Lung (tissue), 11 donors: ENCODE measurements at regions not wholly inside any gene's neighbourhood (a gene's known extent, or its start where the extent isn't known, plus 50 kb on each side); places are given as distances from the start of the nearest gene placed in this dataset.

Experiments
- ATAC-seq: fragments of 200-7000 bp; cut with Tn5 transposase; one replicate; pipeline ENCODE4 v1.9.1; 2020; ENCODE audit warnings: moderate number of reproducible peaks; ENCODE audit not compliant: insufficient read depth, low FRiP score
- DNase-seq, 3 donors: peaks; one replicate each; pipeline ENCODE4 v3.0.0-alpha.2; 2013 to 2017
- H3K27ac ChIP-seq, 2 donors: one replicate each; pipeline ENCODE4 v1.5.1; 2013; ENCODE audit warnings: mild to moderate bottlenecking in 2 of 2, moderate library complexity in 2 of 2, control low read depth in 1 of 2, inconsistent platforms in 1 of 2, low read depth in 1 of 2, low read length in 1 of 2
- H3K27me3 ChIP-seq, 3 donors: one replicate each; pipeline ENCODE4 v1.5.1; 2013; ENCODE audit warnings: low read length in 2 of 3; ENCODE audit not compliant: control insufficient read depth in 3 of 3, insufficient read depth in 3 of 3
- H3K36me3 ChIP-seq, 4 donors: one replicate each; pipeline ENCODE4 v1.5.1; 2013; ENCODE audit warnings: low read length in 4 of 4, mild to moderate bottlenecking in 1 of 4, moderate library complexity in 1 of 4; ENCODE audit not compliant: control insufficient read depth in 4 of 4, insufficient read depth in 4 of 4
- H3K4me1 ChIP-seq, 5 donors: one replicate each; pipeline ENCODE4 v1.5.1; 2013; ENCODE audit warnings: low read length in 5 of 5, mild to moderate bottlenecking in 2 of 5, moderate library complexity in 1 of 5; ENCODE audit not compliant: control insufficient read depth in 5 of 5, insufficient read depth in 5 of 5
- H3K4me3 ChIP-seq: one replicate; pipeline ENCODE4 v1.5.1; 2013; ENCODE audit warnings: mild to moderate bottlenecking, control low read depth, moderate library complexity
- H3K9ac ChIP-seq, 2 donors: one replicate each; pipeline ENCODE4 v1.5.1; 2013; ENCODE audit warnings: low read length in 2 of 2, control low read depth in 1 of 2; ENCODE audit not compliant: insufficient read depth in 1 of 2
- H3K9me3 ChIP-seq, 4 donors: one replicate each; pipeline ENCODE4 v1.5.1; 2013; ENCODE audit warnings: low read length in 3 of 4, mild to moderate bottlenecking in 1 of 4, moderate library complexity in 1 of 4; ENCODE audit not compliant: control insufficient read depth in 4 of 4, insufficient read depth in 3 of 4
- CTCF ChIP-seq: IDR thresholded peaks from 2 replicates; pipeline ENCODE4 v1.5.1; 2012; ENCODE audit warnings: mild to moderate bottlenecking; ENCODE audit errors: control extremely low read depth, extremely low read depth
- WGBS, 2 donors: extraction: QIAGEN DNeasy Blood & Tissue Kit; methylation state at CpG; one replicate each; pipeline ENCODE4 v1.1.7; 2013; 5-methylcytosine and 5-hydroxymethylcytosine counted together
- donor health status: control.
- donor health status: control.
- donor health status: Bipolar disorder and iron deficiency.
- donor health status: healthy.
- donor health status: DM: yes; HTN: yes; CAD: no.

- H3K27me3 ChIP-seq = no peaks in the 10 kb centered on the region
- H3K9me3 ChIP-seq = no peaks in the 10 kb centered on the region
- no peak overlapping the region for H3K4me3 ChIP-seq
- H3K27ac ChIP-seq = no peak overlapping the region
- no peak for DNase-seq
- peaks cover 0 to 3% (median 0%) of the 10 kb centered on the region in 5 donors for H3K4me1 ChIP-seq
- peaks cover 0 to under 1% (median 0%) of the 10 kb centered on the region in 4 donors for H3K36me3 ChIP-seq
- 87 to 90% methylated on average over 5 of the region's 5 CpGs for WGBS, 2 donors
- no peak overlapping the region for H3K9ac ChIP-seq
- no peak for TF ChIP-seq CTCF
- no peak for ATAC-seq
Measured at GRCh38 chr2:144137705-144138428, 382.1 kb downstream of the ZEB2 start.

GRCh38 chr2:144137272-144137671 lies 382.6 kb downstream of the ZEB2 start:
- 88 to 94% methylated on average over 1 of the region's 1 CpG for WGBS, 2 donors
- TF ChIP-seq CTCF = no peak
- ATAC-seq (no peak), DNase-seq (no peak)
- Histone ChIP-seq H3K4me1 (peaks cover 0 to 3% (median 0%) of the 10 kb centered on the region in 5 donors), H3K36me3 (no peaks in the 10 kb centered on the region), H3K9ac (no peak overlapping the region), H3K9me3 (no peaks in the 10 kb centered on the region), H3K4me3 (no peak overlapping the region), H3K27me3 (no peaks in the 10 kb centered on the region), H3K27ac (no peak overlapping the region)

DNA sequence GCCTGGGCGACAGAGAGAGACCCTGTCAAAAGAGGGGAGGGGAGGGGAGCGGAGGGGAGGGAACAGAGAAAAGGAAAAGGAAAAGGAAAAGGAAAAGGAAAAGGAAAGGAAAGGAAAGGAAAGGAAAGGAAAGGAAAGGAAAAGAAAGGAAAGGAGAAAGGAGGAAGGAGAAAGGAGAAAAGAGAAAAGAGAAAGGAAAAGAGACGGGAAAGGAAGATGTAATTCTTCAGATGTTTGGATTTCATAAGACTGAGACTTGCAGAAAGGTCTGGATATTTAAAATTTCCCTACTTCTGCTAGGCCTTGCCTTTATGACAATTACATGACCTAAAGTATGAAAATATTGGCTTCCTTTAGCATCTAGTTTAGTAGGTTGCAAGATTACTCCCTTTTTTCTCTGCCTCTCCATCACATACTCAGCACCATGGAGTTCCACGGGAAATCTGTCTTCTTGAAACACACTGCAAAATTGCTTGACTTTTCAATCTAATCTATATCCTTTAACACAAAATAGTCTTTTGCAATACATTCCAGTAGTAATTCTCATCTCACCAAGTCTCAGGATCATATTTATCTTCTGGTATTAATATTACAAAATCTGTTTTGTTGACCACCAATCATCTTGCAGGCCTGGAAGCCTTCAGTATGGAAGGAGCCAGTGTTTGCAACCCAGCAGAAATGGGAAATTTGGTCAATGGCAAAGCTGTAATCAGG lies 383.5 kb downstream of the ZEB2 start:
- Histone ChIP-seq H3K27me3 (no peaks in the 10 kb centered on the region), H3K9me3 (no peaks in the 10 kb centered on the region), H3K4me1 (peaks cover 0 to 3% (median 0%) of the 10 kb centered on the region in 5 donors), H3K27ac (no peak overlapping the region), H3K4me3 (no peak overlapping the region), H3K9ac (no peak overlapping the region), H3K36me3 (no peaks in the 10 kb centered on the region)
- no peak for ATAC-seq
- WGBS, 2 donors = 97 to 98% methylated on average over 4 of the region's 4 CpGs
- no peak for TF ChIP-seq CTCF
- DNase-seq = no peak
